PC-3 (cell line): ENCODE measurements at regions not wholly inside any gene's neighbourhood (a gene's known extent, or its start where the extent isn't known, plus 50 kb on each side); places are given as distances from the start of the nearest gene placed in this dataset.
"Not testable (repeated sequence)": the region's sequence is repeated elsewhere in the genome, so short reads cannot be mapped to it uniquely, and the experiment has no call there.

ENCODE experiments used
- CTCF ChIP-seq: fragments of 300-600 bp; sonication (generic); conservative IDR thresholded peaks from 2 replicates; pipeline ENCODE4 v1.5.1; 2017; ENCODE audit warnings: antibody characterized with exemption, low read depth, mild to moderate bottlenecking, low read length
- EZH2 ChIP-seq: fragments of 300-600 bp; sonication (generic); IDR thresholded peaks from one replicate; pipeline ENCODE4 v1.6.1; 2017; ENCODE audit warnings: antibody characterized with exemption, mild to moderate bottlenecking, low read length; ENCODE audit not compliant: unreplicated experiment

GRCh38 chr12:131401907-131402633 is 308.8 kb upstream of the SFSWAP start:
- not testable (repeated sequence) for TF ChIP-seq EZH2, CTCF
